AG09319 (cell line): ENCODE measurements at regions not wholly inside any gene's neighbourhood (a gene's known extent, or its start where the extent isn't known, plus 50 kb on each side); places are given as distances from the start of the nearest gene placed in this dataset.

Experiments used
- DNase-seq: peaks from one replicate; pipeline ENCODE4 v3.0.0-alpha.2; 2010; ENCODE audit warnings: low read depth; ENCODE audit errors: extremely low read depth
- TF ChIP-seq, protein P1 (sequence below): IDR thresholded peaks from 2 replicates; pipeline ENCODE4 v1.5.1; 2011; ENCODE audit warnings: low read depth, mild to moderate bottlenecking, inconsistent platforms, low read length, moderate library complexity

GRCh38 chr6:88558981-88559380 is 392.8 kb upstream of the CNR1 start:
- TF ChIP-seq, protein P1, sequence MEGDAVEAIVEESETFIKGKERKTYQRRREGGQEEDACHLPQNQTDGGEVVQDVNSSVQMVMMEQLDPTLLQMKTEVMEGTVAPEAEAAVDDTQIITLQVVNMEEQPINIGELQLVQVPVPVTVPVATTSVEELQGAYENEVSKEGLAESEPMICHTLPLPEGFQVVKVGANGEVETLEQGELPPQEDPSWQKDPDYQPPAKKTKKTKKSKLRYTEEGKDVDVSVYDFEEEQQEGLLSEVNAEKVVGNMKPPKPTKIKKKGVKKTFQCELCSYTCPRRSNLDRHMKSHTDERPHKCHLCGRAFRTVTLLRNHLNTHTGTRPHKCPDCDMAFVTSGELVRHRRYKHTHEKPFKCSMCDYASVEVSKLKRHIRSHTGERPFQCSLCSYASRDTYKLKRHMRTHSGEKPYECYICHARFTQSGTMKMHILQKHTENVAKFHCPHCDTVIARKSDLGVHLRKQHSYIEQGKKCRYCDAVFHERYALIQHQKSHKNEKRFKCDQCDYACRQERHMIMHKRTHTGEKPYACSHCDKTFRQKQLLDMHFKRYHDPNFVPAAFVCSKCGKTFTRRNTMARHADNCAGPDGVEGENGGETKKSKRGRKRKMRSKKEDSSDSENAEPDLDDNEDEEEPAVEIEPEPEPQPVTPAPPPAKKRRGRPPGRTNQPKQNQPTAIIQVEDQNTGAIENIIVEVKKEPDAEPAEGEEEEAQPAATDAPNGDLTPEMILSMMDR: no peak
- no peak for DNase-seq

DNA sequence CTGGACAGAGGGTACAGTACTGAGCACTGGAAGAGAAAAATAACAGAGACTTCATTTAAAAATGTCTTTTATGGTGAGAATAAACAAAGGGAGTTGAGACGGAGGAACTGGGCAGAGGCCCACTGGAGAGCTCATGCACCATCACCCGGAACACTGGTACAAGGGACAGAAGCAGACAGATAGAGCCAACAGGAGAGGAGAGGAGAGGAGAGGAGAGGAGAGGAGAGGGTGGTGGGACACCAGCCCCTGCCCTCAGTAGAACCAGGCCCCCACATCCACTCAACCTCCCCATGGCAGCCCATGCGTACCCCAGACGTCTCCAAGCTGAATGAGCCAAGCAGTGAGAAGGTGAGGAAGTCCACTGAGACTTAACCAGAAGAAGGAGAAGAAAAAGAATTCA is 390.5 kb upstream of the CNR1 start:
- DNase-seq: no peak
- TF ChIP-seq, protein P1: no peak

DNA sequence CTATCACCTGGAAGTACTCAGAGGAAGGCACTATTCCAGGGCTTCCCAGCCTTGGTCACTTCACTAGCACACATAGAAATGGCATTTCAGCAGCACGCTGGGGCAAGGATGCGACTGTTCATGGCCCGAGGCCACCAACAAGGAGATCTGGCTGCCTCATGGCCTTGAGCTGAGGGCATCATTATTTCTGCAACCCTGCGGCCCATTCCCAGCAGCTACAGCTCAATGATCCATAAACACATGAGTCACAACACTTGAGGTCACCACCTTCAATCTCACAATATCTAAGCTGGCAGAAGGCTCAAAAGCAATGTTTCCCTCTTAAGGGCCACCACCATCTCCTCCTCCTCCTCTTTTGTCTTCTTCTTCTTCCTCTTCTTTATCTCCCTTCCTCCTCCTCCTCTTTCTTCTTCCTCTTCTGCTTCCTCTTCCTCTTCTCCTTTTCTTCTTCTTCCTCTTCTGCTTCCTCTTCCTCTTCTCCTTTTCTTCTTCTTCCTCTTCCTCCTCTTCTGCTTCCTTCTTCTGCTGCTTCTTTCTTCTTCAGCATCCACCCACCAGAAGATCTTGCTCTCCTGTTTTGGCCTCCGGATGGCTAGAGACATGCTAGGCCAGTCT is 382.9 kb upstream of the CNR1 start:
- DNase-seq: no peak
- TF ChIP-seq, protein P1: no peak

DNA sequence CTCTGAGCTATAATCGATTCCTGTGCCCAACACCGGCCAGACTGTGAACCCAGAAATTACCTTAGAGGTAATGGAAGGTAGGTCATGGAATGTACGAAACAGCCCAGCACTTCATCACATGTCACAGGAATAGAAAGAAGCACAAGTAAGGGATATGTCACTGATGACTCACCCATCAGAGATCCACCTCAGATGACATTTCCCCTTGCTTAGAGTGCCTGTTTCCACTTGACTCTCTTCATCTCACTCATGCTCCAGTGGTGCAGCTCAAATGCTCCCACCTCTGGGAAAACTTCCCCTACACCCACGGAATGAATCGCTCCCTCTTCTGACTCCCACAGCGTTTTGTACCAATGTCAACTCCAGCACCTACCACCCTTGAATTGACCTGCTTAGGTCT is 381.6 kb upstream of the CNR1 start:
- TF ChIP-seq, protein P1: no peak

DNA sequence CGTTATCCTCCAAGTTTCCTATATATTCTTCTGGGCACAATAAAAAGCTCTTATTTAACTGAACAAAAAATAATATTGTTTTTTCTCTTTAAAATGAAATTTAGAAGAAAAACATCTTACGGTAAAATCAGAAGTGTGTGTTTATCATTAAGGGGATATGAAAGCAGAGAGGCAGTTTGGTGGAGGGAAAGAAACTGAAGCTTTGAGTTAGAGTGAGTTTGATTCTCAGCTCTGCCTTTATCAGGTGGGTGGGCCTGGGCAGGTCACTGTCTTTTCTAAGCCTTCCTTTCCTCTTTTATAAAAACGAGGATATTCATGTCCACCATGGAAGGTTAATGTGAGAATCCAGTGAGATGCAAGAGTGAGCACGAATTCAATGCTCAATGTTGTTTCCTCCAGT is 379.8 kb upstream of the CNR1 start:
- TF ChIP-seq, protein P1: no peak
- DNase-seq: no peak

More for the DNA sequence above, 381.6 kb upstream of the CNR1 start:
- no peak for DNase-seq

GRCh38 chr6:88544986-88545612 is 379.0 kb upstream of the CNR1 start:
- TF ChIP-seq, protein P1: no peak
- no peak for DNase-seq

DNA sequence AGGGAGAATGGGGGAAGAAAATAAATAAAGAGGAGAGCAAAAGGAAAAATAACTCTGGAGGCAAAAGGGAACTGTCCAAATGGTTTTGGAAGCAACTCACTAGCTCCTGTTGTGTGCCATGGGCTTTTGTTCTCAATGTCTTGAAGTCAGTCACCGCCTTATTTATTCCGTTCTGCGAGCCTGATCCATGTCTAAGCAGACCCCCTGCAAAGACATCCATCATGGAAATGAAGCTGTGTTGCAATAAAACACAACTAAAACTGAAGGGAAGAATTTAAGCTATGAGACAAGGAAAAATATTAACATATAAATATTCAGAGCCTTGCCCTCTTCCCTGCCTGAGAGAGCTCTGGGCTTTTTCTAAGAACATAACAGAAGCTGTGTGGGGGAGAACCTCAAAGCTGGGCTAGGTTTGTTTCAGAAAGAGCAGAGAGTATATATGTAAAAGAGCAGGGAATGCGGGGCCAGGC is 373.2 kb upstream of the CNR1 start:
- TF ChIP-seq, protein P1: no peak
- DNase-seq: no peak
